HG03442 (cell line): ENCODE measurements at regions not wholly inside any gene's neighbourhood (a gene's known extent, or its start where the extent isn't known, plus 50 kb on each side); places are given as distances from the start of the nearest gene placed in this dataset.

Experiments used
- ATAC-seq: cut with Tn5 transposase; IDR thresholded peaks from one replicate; pipeline ENCODE4 v1.9.1; 2021; ENCODE audit warnings: mild to moderate bottlenecking, moderate library complexity; ENCODE audit not compliant: unreplicated experiment

GRCh38 chr1:193325042-193325441 lies 138.6 kb upstream of the B3GALT2 start:
- ATAC-seq = no peak

- ATAC-seq = no peak
Measured at GRCh38 chr1:193322211-193322610, 135.8 kb upstream of the B3GALT2 start.

GRCh38 chr1:193321242-193321840 lies 134.9 kb upstream of the B3GALT2 start:
- no peak for ATAC-seq

- no peak for ATAC-seq
Measured at GRCh38 chr1:193320270-193320669, 133.9 kb upstream of the B3GALT2 start.

GRCh38 chr1:193318347-193318746 lies 131.9 kb upstream of the B3GALT2 start:
- ATAC-seq = no peak

- ATAC-seq = no peak
Measured at GRCh38 chr1:193313354-193314140, 127.1 kb upstream of the B3GALT2 start.

GRCh38 chr1:193312432-193312831 lies 126.0 kb upstream of the B3GALT2 start:
- ATAC-seq = no peak

GRCh38 chr1:193311226-193311948 lies 125.0 kb upstream of the B3GALT2 start:
- no peak for ATAC-seq

- no peak for ATAC-seq
Measured at GRCh38 chr1:193310564-193310963, 124.2 kb upstream of the B3GALT2 start.

- ATAC-seq = no peak
Measured at GRCh38 chr1:193309936-193310475, 123.6 kb upstream of the B3GALT2 start.

- no peak for ATAC-seq
Measured at GRCh38 chr1:193308438-193308837, 122.0 kb upstream of the B3GALT2 start.

GRCh38 chr1:193306430-193306829 lies 120.0 kb upstream of the B3GALT2 start:
- ATAC-seq = no peak
